ENCODE measurements at regions not wholly inside any gene's neighbourhood (a gene's known extent, or its start where the extent isn't known, plus 50 kb on each side); places are given as distances from the start of the nearest gene placed in this dataset.

GRCh38 chr2:220227266-220227920 is 600.0 kb downstream of the SLC4A3 start:
- Mint-ChIP-seq H3K27ac (no peak overlapping the region), H3K27me3 (no peaks in the 10 kb centered on the region), H3K4me3 (no peak overlapping the region), H3K36me3 (ENCODE audit: low read depth) (no peaks in the 10 kb centered on the region), H3K9me3 (no peaks in the 10 kb centered on the region), H3K4me1 (ENCODE audit: low read depth) (no peaks in the 10 kb centered on the region)
- intact Hi-C loops (cut with micrococcal nuclease) = no loop called here

- no peak overlapping the region for H3K27ac Mint-ChIP-seq
- H3K4me1 Mint-ChIP-seq (ENCODE audit: low read depth) = no peaks in the 10 kb centered on the region
- no peaks in the 10 kb centered on the region for H3K9me3 Mint-ChIP-seq
- no peak overlapping the region for H3K4me3 Mint-ChIP-seq
- no peaks in the 10 kb centered on the region for H3K36me3 Mint-ChIP-seq (ENCODE audit: low read depth)
- no peaks in the 10 kb centered on the region for H3K27me3 Mint-ChIP-seq
- intact Hi-C loops (cut with micrococcal nuclease) = no loop called here
These were observed 601.0 kb downstream of the SLC4A3 start for GRCh38 chr2:220228310-220229006.

DNA sequence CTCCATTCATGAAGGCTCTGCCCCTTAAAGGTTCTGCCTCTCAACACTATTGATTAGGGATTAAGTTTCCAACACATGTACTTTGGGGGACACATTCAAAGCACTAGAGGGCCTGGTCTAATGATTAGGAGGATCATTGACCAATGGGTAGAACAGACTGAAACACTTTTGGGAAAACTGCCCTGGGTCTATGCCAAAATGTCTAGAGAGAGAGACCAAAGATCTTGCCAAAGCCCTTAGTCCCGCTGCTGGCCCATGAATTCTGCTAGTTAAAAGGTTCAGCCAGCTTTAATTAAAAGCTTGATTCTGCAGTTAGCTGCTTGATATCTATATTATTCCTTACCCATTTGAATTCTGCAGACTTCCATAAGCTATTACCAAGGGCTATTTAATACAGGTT is 613.2 kb downstream of the SLC4A3 start:
- Mint-ChIP-seq H3K27ac (no peak overlapping the region), H3K27me3 (no peaks in the 10 kb centered on the region), H3K36me3 (ENCODE audit: low read depth) (no peaks in the 10 kb centered on the region), H3K4me3 (no peak overlapping the region), H3K9me3 (no peaks in the 10 kb centered on the region), H3K4me1 (ENCODE audit: low read depth) (no peaks in the 10 kb centered on the region)
- intact Hi-C loops (cut with micrococcal nuclease) = no loop called here

DNA sequence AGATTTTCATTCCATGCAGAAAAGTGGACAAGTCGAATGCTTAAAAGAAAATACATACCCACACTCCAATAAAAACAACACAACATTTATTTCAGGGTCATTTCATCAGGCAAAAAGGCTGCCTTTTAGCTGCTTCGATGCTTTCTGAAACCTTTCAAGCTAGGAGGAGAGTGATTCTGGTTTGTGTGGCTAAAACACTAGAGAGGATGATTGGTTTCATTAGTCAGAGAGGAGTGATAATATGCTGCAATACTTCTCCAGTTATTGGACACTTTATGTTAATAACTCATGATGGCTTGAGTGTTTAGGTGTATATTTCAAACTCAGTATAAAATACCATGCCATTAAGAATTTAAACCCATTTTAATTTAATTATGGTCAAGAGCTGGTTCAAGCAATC is 614.0 kb downstream of the SLC4A3 start:
- Mint-ChIP-seq H3K36me3 (ENCODE audit: low read depth) (no peaks in the 10 kb centered on the region), H3K27me3 (no peaks in the 10 kb centered on the region), H3K27ac (no peak overlapping the region), H3K9me3 (no peaks in the 10 kb centered on the region), H3K4me1 (ENCODE audit: low read depth) (no peaks in the 10 kb centered on the region), H3K4me3 (no peak overlapping the region)
- intact Hi-C loops (cut with micrococcal nuclease) = no loop called here

- H3K27ac Mint-ChIP-seq = no peak overlapping the region
- H3K27me3 Mint-ChIP-seq = no peaks in the 10 kb centered on the region
- H3K4me1 Mint-ChIP-seq (ENCODE audit: low read depth) = no peaks in the 10 kb centered on the region
These were observed 616.1 kb downstream of the SLC4A3 start for GRCh38 chr2:220243571-220243970.

DNA sequence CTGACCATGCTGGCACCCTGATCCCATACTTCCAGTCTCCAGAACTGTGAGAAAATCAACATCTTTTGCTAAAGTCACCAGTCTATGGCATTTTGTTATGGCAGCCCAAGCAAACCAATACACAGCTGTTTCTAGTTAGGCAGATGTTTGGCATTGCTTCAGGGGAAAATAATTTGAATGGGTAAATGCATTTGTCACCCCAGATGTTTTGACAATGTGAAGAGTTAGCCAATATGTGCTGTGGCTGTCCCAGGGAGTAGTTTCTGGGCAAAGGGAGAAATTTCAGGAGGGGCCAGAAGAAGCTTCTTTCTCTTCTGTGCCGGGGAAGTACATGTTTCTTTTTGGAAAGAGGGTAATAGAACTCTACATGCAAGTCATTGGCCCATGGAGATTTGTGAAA is 619.0 kb downstream of the SLC4A3 start:
- H3K27ac Mint-ChIP-seq = no peak overlapping the region
- intact Hi-C loops (cut with micrococcal nuclease) = no loop called here
- H3K4me3 Mint-ChIP-seq = no peak overlapping the region
- H3K9me3 Mint-ChIP-seq = peaks cover 20% of the 10 kb centered on the region
- H3K4me1 Mint-ChIP-seq (ENCODE audit: low read depth) = no peaks in the 10 kb centered on the region
- no peaks in the 10 kb centered on the region for H3K27me3 Mint-ChIP-seq
- no peaks in the 10 kb centered on the region for H3K36me3 Mint-ChIP-seq (ENCODE audit: low read depth)

More at GRCh38 chr2:220243571-220243970, 616.1 kb downstream of the SLC4A3 start:
- intact Hi-C loops (cut with micrococcal nuclease) = no loop called here
- H3K36me3 Mint-ChIP-seq (ENCODE audit: low read depth) = no peaks in the 10 kb centered on the region
- no peaks in the 10 kb centered on the region for H3K9me3 Mint-ChIP-seq
- H3K4me3 Mint-ChIP-seq = no peak overlapping the region

GRCh38 chr2:220247588-220248350 is 620.3 kb downstream of the SLC4A3 start:
- intact Hi-C loops (cut with micrococcal nuclease) = no loop called here
- Mint-ChIP-seq H3K4me3 (no peak overlapping the region), H3K9me3 (peaks cover 33% of the 10 kb centered on the region), H3K36me3 (ENCODE audit: low read depth) (no peaks in the 10 kb centered on the region), H3K27me3 (no peaks in the 10 kb centered on the region), H3K27ac (no peak overlapping the region), H3K4me1 (ENCODE audit: low read depth) (no peaks in the 10 kb centered on the region)

- no peaks in the 10 kb centered on the region for H3K27me3 Mint-ChIP-seq
- H3K9me3 Mint-ChIP-seq = no peaks in the 10 kb centered on the region
- no peaks in the 10 kb centered on the region for H3K4me1 Mint-ChIP-seq (ENCODE audit: low read depth)
- intact Hi-C loops (cut with micrococcal nuclease) = no loop called here
- no peak overlapping the region for H3K4me3 Mint-ChIP-seq
- H3K27ac Mint-ChIP-seq = no peak overlapping the region
- no peaks in the 10 kb centered on the region for H3K36me3 Mint-ChIP-seq (ENCODE audit: low read depth)
These were observed 632.2 kb downstream of the SLC4A3 start for GRCh38 chr2:220259662-220260061.

GRCh38 chr2:220263300-220263699 is 635.9 kb downstream of the SLC4A3 start:
- no peaks in the 10 kb centered on the region for H3K27me3 Mint-ChIP-seq
- H3K27ac Mint-ChIP-seq = no peak overlapping the region
- H3K4me1 Mint-ChIP-seq (ENCODE audit: low read depth) = no peaks in the 10 kb centered on the region
- no peaks in the 10 kb centered on the region for H3K36me3 Mint-ChIP-seq (ENCODE audit: low read depth)
- H3K4me3 Mint-ChIP-seq = no peak overlapping the region
- intact Hi-C loops (cut with micrococcal nuclease) = no loop called here
- H3K9me3 Mint-ChIP-seq = no peaks in the 10 kb centered on the region

- Mint-ChIP-seq H3K9me3 (no peaks in the 10 kb centered on the region), H3K27ac (no peak overlapping the region)
These were observed 641.9 kb downstream of the SLC4A3 start for GRCh38 chr2:220269367-220269766.

DNA sequence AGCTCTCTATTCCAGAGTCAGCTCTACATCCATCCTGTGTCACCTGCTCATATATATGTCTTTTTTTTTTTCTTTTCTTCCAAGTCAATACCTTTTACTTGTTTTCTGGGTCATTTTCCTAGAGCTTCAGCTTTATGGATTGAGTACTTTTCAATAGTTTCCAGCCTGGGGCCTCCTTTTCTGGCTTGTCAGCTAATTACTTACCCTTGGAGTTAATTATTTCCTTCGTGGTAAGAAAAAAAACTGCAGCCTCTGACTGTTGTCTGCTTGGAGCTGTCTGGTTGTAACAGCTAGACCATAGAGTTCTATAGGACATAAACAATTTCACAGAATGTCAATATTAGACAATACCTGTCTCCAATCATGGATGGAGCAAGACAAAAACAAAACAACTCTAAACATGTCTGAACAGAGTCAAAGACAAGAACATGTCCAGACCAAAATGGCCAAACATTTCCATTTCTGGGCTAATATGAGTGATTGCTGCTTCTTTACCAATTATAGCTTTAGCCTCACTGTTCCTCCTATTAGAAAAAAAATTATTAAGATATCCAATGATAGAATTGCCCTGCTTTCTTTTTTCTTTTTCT is 643.1 kb downstream of the SLC4A3 start:
- H3K9me3 Mint-ChIP-seq = no peaks in the 10 kb centered on the region
- H3K4me1 Mint-ChIP-seq (ENCODE audit: low read depth) = no peaks in the 10 kb centered on the region
- H3K27me3 Mint-ChIP-seq = no peaks in the 10 kb centered on the region
- no peak overlapping the region for H3K27ac Mint-ChIP-seq
- H3K36me3 Mint-ChIP-seq (ENCODE audit: low read depth) = no peaks in the 10 kb centered on the region
- intact Hi-C loops (cut with micrococcal nuclease) = no loop called here
- no peak overlapping the region for H3K4me3 Mint-ChIP-seq

More at GRCh38 chr2:220269367-220269766, 641.9 kb downstream of the SLC4A3 start:
- Mint-ChIP-seq H3K4me1 (ENCODE audit: low read depth) (no peaks in the 10 kb centered on the region), H3K27me3 (no peaks in the 10 kb centered on the region), H3K36me3 (ENCODE audit: low read depth) (no peaks in the 10 kb centered on the region), H3K4me3 (no peak overlapping the region)
- intact Hi-C loops (cut with micrococcal nuclease) = no loop called here

GRCh38 chr2:220272656-220273055 is 645.2 kb downstream of the SLC4A3 start:
- intact Hi-C loops (cut with micrococcal nuclease) = no loop called here
- H3K27ac Mint-ChIP-seq = no peak overlapping the region
- no peak overlapping the region for H3K4me3 Mint-ChIP-seq
- no peaks in the 10 kb centered on the region for H3K4me1 Mint-ChIP-seq (ENCODE audit: low read depth)
- H3K36me3 Mint-ChIP-seq (ENCODE audit: low read depth) = no peaks in the 10 kb centered on the region
- no peaks in the 10 kb centered on the region for H3K9me3 Mint-ChIP-seq
- no peaks in the 10 kb centered on the region for H3K27me3 Mint-ChIP-seq

DNA sequence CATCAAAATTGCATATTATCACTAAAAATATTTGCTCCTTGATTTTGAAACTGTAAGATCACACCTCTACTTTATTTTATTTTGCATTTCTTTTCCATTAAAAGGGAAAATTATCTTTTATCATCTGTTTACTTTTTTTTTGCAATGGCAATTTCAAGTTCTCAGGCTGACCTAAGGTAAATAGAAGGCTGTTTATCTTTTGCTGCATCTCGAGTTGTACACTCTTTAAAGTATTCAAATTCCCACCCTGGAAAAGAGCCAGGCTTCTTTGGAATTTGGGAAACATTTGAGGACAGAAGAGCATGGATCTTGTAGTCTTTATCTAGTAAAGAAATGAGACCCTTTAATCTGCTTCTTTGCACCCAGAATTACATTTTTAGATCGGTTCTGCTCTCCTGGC is 645.7 kb downstream of the SLC4A3 start:
- Mint-ChIP-seq H3K27ac (no peak overlapping the region), H3K4me3 (no peak overlapping the region), H3K36me3 (ENCODE audit: low read depth) (no peaks in the 10 kb centered on the region), H3K27me3 (no peaks in the 10 kb centered on the region), H3K4me1 (ENCODE audit: low read depth) (no peaks in the 10 kb centered on the region), H3K9me3 (no peaks in the 10 kb centered on the region)
- intact Hi-C loops (cut with micrococcal nuclease) = no loop called here

DNA sequence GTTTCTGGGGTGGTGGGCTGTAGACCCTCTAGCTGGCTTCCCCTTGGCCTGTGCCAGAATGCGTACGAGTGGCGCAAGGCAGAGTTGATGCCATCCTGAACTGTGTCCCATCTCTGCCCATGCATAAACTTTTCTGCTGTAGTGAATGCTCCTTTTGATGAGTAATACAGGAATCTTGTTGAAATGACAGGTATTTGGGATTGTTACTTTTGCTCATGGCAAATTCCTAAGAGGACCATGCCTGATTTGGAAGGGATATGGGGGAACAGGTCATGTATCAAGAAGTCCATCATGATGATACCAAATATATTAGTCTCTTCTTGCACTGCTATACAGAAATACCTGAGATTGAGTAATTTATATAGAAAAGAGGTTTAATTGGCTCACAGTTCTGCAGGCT is 648.0 kb downstream of the SLC4A3 start:
- Mint-ChIP-seq H3K36me3 (ENCODE audit: low read depth) (no peaks in the 10 kb centered on the region), H3K9me3 (no peaks in the 10 kb centered on the region), H3K4me3 (no peak overlapping the region), H3K27ac (no peak overlapping the region), H3K27me3 (no peaks in the 10 kb centered on the region), H3K4me1 (ENCODE audit: low read depth) (no peaks in the 10 kb centered on the region)
- intact Hi-C loops (cut with micrococcal nuclease) = no loop called here
